Naive B cell (primary cell): ENCODE measurements at regions not wholly inside any gene's neighbourhood (a gene's known extent, or its start where the extent isn't known, plus 50 kb on each side); places are given as distances from the start of the nearest gene placed in this dataset.

ENCODE experiments used
- ATAC-seq, 2 donors: fragments of 150-1000 bp; cut with Tn5 transposase; 2 replicates each; pipeline ENCODE4 v1.10.0; 2021; ENCODE audit warnings: low read depth in 2 of 2, mild to moderate bottlenecking in 2 of 2, moderate library complexity in 2 of 2
- DNase-seq: peaks from one replicate; pipeline ENCODE4 v3.0.0; 2022
- H3K27ac Mint-ChIP-seq, 6 donors: one replicate each; pipeline ENCODE4 v1.8.0; 2020 to 2022; ENCODE audit warnings: mild to moderate bottlenecking in 6 of 6, mixed read lengths in 6 of 6, moderate library complexity in 5 of 6, inconsistent platforms in 2 of 6
- H3K27me3 Mint-ChIP-seq, 3 donors: one replicate each; pipeline ENCODE4 v1.8.0; 2021 to 2022; ENCODE audit warnings: mixed read lengths in 3 of 3, mild to moderate bottlenecking in 1 of 3
- H3K36me3 Mint-ChIP-seq, 2 donors: one replicate each; pipeline ENCODE4 v1.8.0; 2020 to 2022; ENCODE audit warnings: mixed read lengths in 2 of 2, inconsistent platforms in 1 of 2, mild to moderate bottlenecking in 1 of 2
- H3K4me1 Mint-ChIP-seq, 3 donors: one replicate each; pipeline ENCODE4 v1.8.0; 2020 to 2022; ENCODE audit warnings: mixed read lengths in 3 of 3, inconsistent platforms in 1 of 3, mild to moderate bottlenecking in 1 of 3, moderate library complexity in 1 of 3
- H3K4me3 Mint-ChIP-seq, 8 donors: one replicate each; pipeline ENCODE4 v1.8.0; 2020 to 2022; ENCODE audit warnings: mild to moderate bottlenecking in 8 of 8, mixed read lengths in 8 of 8, moderate library complexity in 8 of 8, inconsistent platforms in 2 of 8
- H3K9me3 Mint-ChIP-seq, 7 donors: one replicate each; pipeline ENCODE4 v1.8.0; 2020 to 2022; ENCODE audit warnings: mixed read lengths in 7 of 7, mild to moderate bottlenecking in 5 of 7, inconsistent platforms in 2 of 7, moderate library complexity in 1 of 7

- ATAC-seq (no peak), DNase-seq (no peak)
- no peak overlapping the region for H3K4me3 Mint-ChIP-seq
- peaks cover 0 to 2% (median 0%) of the 10 kb centered on the region in 7 donors for H3K9me3 Mint-ChIP-seq
- H3K4me1 Mint-ChIP-seq, result no peaks in the 10 kb centered on the region
- peaks cover 0 to 4% (median 0%) of the 10 kb centered on the region in 3 donors for H3K27me3 Mint-ChIP-seq
- no peaks in the 10 kb centered on the region for H3K36me3 Mint-ChIP-seq
- H3K27ac Mint-ChIP-seq, result no peak overlapping the region
These were observed 263.5 kb upstream of the FERD3L start for GRCh38 chr7:19408706-19409220.

- DNase-seq (no peak), ATAC-seq (no peak)
- Mint-ChIP-seq H3K27me3 (peaks cover 0 to 4% (median 0%) of the 10 kb centered on the region in 3 donors), H3K9me3 (peaks cover 0 to 2% (median 0%) of the 10 kb centered on the region in 7 donors), H3K27ac (no peak overlapping the region), H3K4me3 (no peak overlapping the region), H3K36me3 (no peaks in the 10 kb centered on the region), H3K4me1 (no peaks in the 10 kb centered on the region)
These were observed 262.0 kb upstream of the FERD3L start for GRCh38 chr7:19407270-19407669.

GRCh38 chr7:19405541-19405940 is 260.3 kb upstream of the FERD3L start:
- Mint-ChIP-seq H3K27ac (no peak overlapping the region), H3K36me3 (no peaks in the 10 kb centered on the region), H3K4me3 (no peak overlapping the region), H3K9me3 (peaks cover 0 to 2% (median 0%) of the 10 kb centered on the region in 7 donors), H3K27me3 (no peaks in the 10 kb centered on the region), H3K4me1 (no peaks in the 10 kb centered on the region)
- DNase-seq, result no peak
- no peak for ATAC-seq

GRCh38 chr7:19404912-19405329 is 259.7 kb upstream of the FERD3L start:
- H3K27ac Mint-ChIP-seq, result no peak overlapping the region
- no peak overlapping the region for H3K4me3 Mint-ChIP-seq
- H3K27me3 Mint-ChIP-seq, result no peaks in the 10 kb centered on the region
- DNase-seq (no peak), ATAC-seq (no peak)
- peaks cover 0 to 2% (median 0%) of the 10 kb centered on the region in 7 donors for H3K9me3 Mint-ChIP-seq
- H3K36me3 Mint-ChIP-seq, result no peaks in the 10 kb centered on the region
- no peaks in the 10 kb centered on the region for H3K4me1 Mint-ChIP-seq

- H3K27ac Mint-ChIP-seq, result no peak overlapping the region
- H3K9me3 Mint-ChIP-seq, result peaks cover 0 to 2% (median 0%) of the 10 kb centered on the region in 7 donors
- H3K4me3 Mint-ChIP-seq, result no peak overlapping the region
- H3K4me1 Mint-ChIP-seq, result no peaks in the 10 kb centered on the region
- H3K36me3 Mint-ChIP-seq, result no peaks in the 10 kb centered on the region
- DNase-seq, result no peak
- H3K27me3 Mint-ChIP-seq, result no peaks in the 10 kb centered on the region
- no peak for ATAC-seq
These were observed 258.5 kb upstream of the FERD3L start for GRCh38 chr7:19403691-19404090.

- Mint-ChIP-seq H3K9me3 (peaks cover 0 to 2% (median 0%) of the 10 kb centered on the region in 7 donors), H3K4me3 (no peak overlapping the region), H3K4me1 (no peaks in the 10 kb centered on the region), H3K36me3 (no peaks in the 10 kb centered on the region), H3K27ac (no peak overlapping the region), H3K27me3 (no peaks in the 10 kb centered on the region)
- ATAC-seq, result no peak
- DNase-seq, result no peak
These were observed 256.2 kb upstream of the FERD3L start for GRCh38 chr7:19401461-19401860.

- no peaks in the 10 kb centered on the region for H3K4me1 Mint-ChIP-seq
- no peak for ATAC-seq
- H3K9me3 Mint-ChIP-seq, result no peaks in the 10 kb centered on the region
- no peak overlapping the region for H3K27ac Mint-ChIP-seq
- no peaks in the 10 kb centered on the region for H3K27me3 Mint-ChIP-seq
- H3K4me3 Mint-ChIP-seq, result no peak overlapping the region
- no peaks in the 10 kb centered on the region for H3K36me3 Mint-ChIP-seq
- DNase-seq, result no peak
These were observed 255.6 kb upstream of the FERD3L start for GRCh38 chr7:19400758-19401254.

GRCh38 chr7:19397911-19398310 is 252.7 kb upstream of the FERD3L start:
- DNase-seq, result no peak

GRCh38 chr7:19392246-19392645 is 247.0 kb upstream of the FERD3L start:
- ATAC-seq (no peak), DNase-seq (no peak)
- Mint-ChIP-seq H3K27ac (no peak overlapping the region), H3K36me3 (no peaks in the 10 kb centered on the region), H3K27me3 (no peaks in the 10 kb centered on the region), H3K4me1 (no peaks in the 10 kb centered on the region), H3K9me3 (peaks cover 0 to 3% (median 0%) of the 10 kb centered on the region in 7 donors), H3K4me3 (no peak overlapping the region)

More at GRCh38 chr7:19397911-19398310, 252.7 kb upstream of the FERD3L start:
- Mint-ChIP-seq H3K27me3 (no peaks in the 10 kb centered on the region), H3K9me3 (no peaks in the 10 kb centered on the region), H3K4me1 (no peaks in the 10 kb centered on the region), H3K36me3 (no peaks in the 10 kb centered on the region), H3K4me3 (no peak overlapping the region), H3K27ac (no peak overlapping the region)
- no peak for ATAC-seq

GRCh38 chr7:19390795-19391194 is 245.6 kb upstream of the FERD3L start:
- ATAC-seq (no peak), DNase-seq (no peak)
- peaks cover 0 to 5% (median 0%) of the 10 kb centered on the region in 7 donors for H3K9me3 Mint-ChIP-seq
- H3K27me3 Mint-ChIP-seq, result no peaks in the 10 kb centered on the region
- peak overlapping the region in 1 of 6 donors; percentile 45 for H3K27ac Mint-ChIP-seq
- no peak overlapping the region for H3K4me3 Mint-ChIP-seq
- H3K36me3 Mint-ChIP-seq, result no peaks in the 10 kb centered on the region
- H3K4me1 Mint-ChIP-seq, result no peaks in the 10 kb centered on the region

GRCh38 chr7:19381321-19381720 is 236.1 kb upstream of the FERD3L start:
- H3K36me3 Mint-ChIP-seq, result no peaks in the 10 kb centered on the region
- no peaks in the 10 kb centered on the region for H3K4me1 Mint-ChIP-seq
- ATAC-seq, result no peak
- H3K4me3 Mint-ChIP-seq, result no peak overlapping the region
- no peaks in the 10 kb centered on the region for H3K27me3 Mint-ChIP-seq
- H3K9me3 Mint-ChIP-seq, result peaks cover 0 to 6% (median 0%) of the 10 kb centered on the region in 7 donors
- no peak overlapping the region for H3K27ac Mint-ChIP-seq
- DNase-seq, result no peak

GRCh38 chr7:19378345-19378714 is 233.1 kb upstream of the FERD3L start:
- Mint-ChIP-seq H3K36me3 (no peaks in the 10 kb centered on the region), H3K27me3 (no peaks in the 10 kb centered on the region), H3K4me1 (no peaks in the 10 kb centered on the region), H3K9me3 (peaks cover 0 to 6% (median 2%) of the 10 kb centered on the region in 7 donors), H3K27ac (no peak overlapping the region), H3K4me3 (no peak overlapping the region)
- no peak for DNase-seq
- ATAC-seq, result no peak

- DNase-seq (no peak), ATAC-seq (no peak)
- no peak overlapping the region for H3K4me3 Mint-ChIP-seq
- no peak overlapping the region for H3K27ac Mint-ChIP-seq
- H3K36me3 Mint-ChIP-seq, result no peaks in the 10 kb centered on the region
- no peaks in the 10 kb centered on the region for H3K27me3 Mint-ChIP-seq
- peaks cover 0 to 6% (median 2%) of the 10 kb centered on the region in 7 donors for H3K9me3 Mint-ChIP-seq
- no peaks in the 10 kb centered on the region for H3K4me1 Mint-ChIP-seq
These were observed 232.6 kb upstream of the FERD3L start for GRCh38 chr7:19377611-19378344.

- H3K27ac Mint-ChIP-seq, result peak overlapping the region in 1 of 6 donors; percentile 73
- H3K4me1 Mint-ChIP-seq, result no peaks in the 10 kb centered on the region
- ATAC-seq (no peak), DNase-seq (no peak)
- no peaks in the 10 kb centered on the region for H3K27me3 Mint-ChIP-seq
- H3K36me3 Mint-ChIP-seq, result no peaks in the 10 kb centered on the region
- peaks cover 0 to 6% (median 2%) of the 10 kb centered on the region in 7 donors for H3K9me3 Mint-ChIP-seq
- H3K4me3 Mint-ChIP-seq, result no peak overlapping the region
These were observed 231.3 kb upstream of the FERD3L start for GRCh38 chr7:19376538-19376937.
